Testis (tissue), 2 donors: ENCODE measurements at regions not wholly inside any gene's neighbourhood (a gene's known extent, or its start where the extent isn't known, plus 50 kb on each side); places are given as distances from the start of the nearest gene placed in this dataset.

Experiments
- DNase-seq: peaks from one replicate; pipeline ENCODE4 v3.0.0-alpha.2; 2019
- H3K27ac ChIP-seq, 2 donors: fragments of 200-600 bp; sonication (generic); one replicate each; pipeline ENCODE4 v1.5.1; 2019
- H3K27me3 ChIP-seq: fragments of 200-600 bp; sonication (generic); one replicate; pipeline ENCODE4 v1.5.1; 2019
- H3K36me3 ChIP-seq: fragments of 200-600 bp; sonication (generic); one replicate; pipeline ENCODE4 v1.5.1; 2017; ENCODE audit warnings: low read depth; ENCODE audit errors: missing control alignments
- H3K4me1 ChIP-seq: fragments of 200-600 bp; sonication (generic); one replicate; pipeline ENCODE4 v1.5.1; 2019
- H3K4me3 ChIP-seq, 2 donors: fragments of 200-600 bp; sonication (generic); one replicate each; pipeline ENCODE4 v1.5.1; 2017 to 2019
- H3K9me3 ChIP-seq: fragments of 200-600 bp; sonication (generic); one replicate; pipeline ENCODE4 v1.5.1; 2017
- POLR2A ChIP-seq: fragments of 450-650 bp; IDR thresholded peaks from one replicate; pipeline ENCODE4 v1.6.1; 2017; ENCODE audit warnings: antibody characterized with exemption, mild to moderate bottlenecking, moderate library complexity
- WGBS, 2 donors: methylation state at CpG; one replicate each; pipeline ENCODE4 v1.1.5; 2018; 5-methylcytosine and 5-hydroxymethylcytosine counted together
- intact Hi-C: fragments of 100-400 bp; cut with DNase I; formaldehyde crosslinking; loops from one replicate; pipeline ENCODE4 v1.15.1; 2023; ENCODE audit warnings: low total_unique reads
- TF ChIP-seq, protein P1 (sequence below), 3 experiments: fragments of 450-650 bp in 2 of 3; fragments of 200-600 bp in 1 of 3; sonication (generic) in 1 of 3; IDR thresholded peaks; one replicate each; pipeline ENCODE4 v1.5.1; 2016 to 2019; ENCODE audit warnings: antibody characterized with exemption in 3 of 3, mild to moderate bottlenecking in 2 of 3, moderate library complexity in 1 of 3

DNA sequence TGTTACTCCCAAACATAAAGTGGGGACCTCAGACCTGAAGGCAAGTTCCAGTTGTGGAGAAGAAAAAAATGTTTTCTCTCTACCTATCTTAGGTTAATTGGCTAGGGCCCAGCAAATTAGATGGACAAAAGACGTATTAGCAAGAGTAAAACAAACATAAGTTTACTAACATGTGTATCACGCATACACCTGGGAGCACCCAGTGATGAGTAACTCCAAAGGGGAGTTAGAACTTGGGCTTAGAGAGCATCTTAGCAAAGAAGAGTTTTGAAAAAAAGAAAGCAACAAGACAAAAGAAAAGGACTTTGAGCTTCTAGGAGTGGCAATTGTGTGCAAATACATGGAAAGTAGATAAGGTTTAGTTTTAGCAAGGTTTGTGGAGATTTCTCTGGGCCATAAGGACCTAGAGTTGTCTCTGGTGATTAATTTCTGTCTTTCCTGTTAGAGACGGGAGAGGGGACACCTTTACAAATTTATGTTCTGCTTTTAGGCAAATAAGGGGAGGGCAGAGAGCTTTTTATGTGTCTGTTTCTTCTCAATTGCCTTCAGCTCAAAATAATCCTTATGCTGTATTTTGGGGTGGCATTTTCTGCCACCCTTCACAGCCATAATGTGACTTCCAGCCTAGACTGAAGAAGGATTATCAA, 76.7 kb upstream of the PTGFRN start:
- Histone ChIP-seq H3K36me3 (no peaks in the 10 kb centered on the region), H3K27ac (no peak overlapping the region), H3K9me3 (no peaks in the 10 kb centered on the region), H3K4me3 (no peak overlapping the region), H3K27me3 (no peaks in the 10 kb centered on the region), H3K4me1 (no peaks in the 10 kb centered on the region)
- WGBS, 2 donors: 73 to 75% methylated on average over 3 of the region's 3 CpGs
- DNase-seq: no peak
- TF ChIP-seq POLR2A: no peak
- TF ChIP-seq, protein P1, sequence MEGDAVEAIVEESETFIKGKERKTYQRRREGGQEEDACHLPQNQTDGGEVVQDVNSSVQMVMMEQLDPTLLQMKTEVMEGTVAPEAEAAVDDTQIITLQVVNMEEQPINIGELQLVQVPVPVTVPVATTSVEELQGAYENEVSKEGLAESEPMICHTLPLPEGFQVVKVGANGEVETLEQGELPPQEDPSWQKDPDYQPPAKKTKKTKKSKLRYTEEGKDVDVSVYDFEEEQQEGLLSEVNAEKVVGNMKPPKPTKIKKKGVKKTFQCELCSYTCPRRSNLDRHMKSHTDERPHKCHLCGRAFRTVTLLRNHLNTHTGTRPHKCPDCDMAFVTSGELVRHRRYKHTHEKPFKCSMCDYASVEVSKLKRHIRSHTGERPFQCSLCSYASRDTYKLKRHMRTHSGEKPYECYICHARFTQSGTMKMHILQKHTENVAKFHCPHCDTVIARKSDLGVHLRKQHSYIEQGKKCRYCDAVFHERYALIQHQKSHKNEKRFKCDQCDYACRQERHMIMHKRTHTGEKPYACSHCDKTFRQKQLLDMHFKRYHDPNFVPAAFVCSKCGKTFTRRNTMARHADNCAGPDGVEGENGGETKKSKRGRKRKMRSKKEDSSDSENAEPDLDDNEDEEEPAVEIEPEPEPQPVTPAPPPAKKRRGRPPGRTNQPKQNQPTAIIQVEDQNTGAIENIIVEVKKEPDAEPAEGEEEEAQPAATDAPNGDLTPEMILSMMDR (IDR thresholded peaks at IDR 0.05): no peak
- intact Hi-C loops: no loop called here

DNA sequence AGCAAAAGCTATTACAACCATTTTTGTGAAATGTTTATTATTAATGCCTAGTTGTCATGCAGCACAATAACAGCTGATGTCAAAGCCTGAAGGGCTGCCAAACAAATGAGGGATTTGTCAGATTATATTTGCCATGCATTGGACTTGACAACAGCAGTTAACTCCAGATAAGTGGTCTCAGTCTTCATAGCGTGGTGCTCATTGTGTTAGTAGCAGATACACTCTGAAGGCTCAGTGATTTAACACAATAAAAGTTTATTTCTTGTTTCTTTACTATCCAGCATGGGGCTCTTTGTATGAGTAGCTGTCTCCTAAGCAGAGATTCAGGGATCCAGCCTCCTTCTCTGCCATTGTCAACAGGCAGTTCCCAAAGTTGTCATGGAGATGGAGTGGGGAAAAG, 76.0 kb upstream of the PTGFRN start:
- no peaks in the 10 kb centered on the region for H3K36me3 ChIP-seq
- H3K27ac ChIP-seq: no peak overlapping the region
- TF ChIP-seq, protein P1 (IDR thresholded peaks at IDR 0.05): no peak
- TF ChIP-seq POLR2A: no peak
- H3K9me3 ChIP-seq: no peaks in the 10 kb centered on the region
- intact Hi-C loops: no loop called here
- WGBS, 2 donors: 78 to 79% methylated on average over 1 of the region's 1 CpG
- no peak overlapping the region for H3K4me3 ChIP-seq
- no peaks in the 10 kb centered on the region for H3K4me1 ChIP-seq
- no peaks in the 10 kb centered on the region for H3K27me3 ChIP-seq
- DNase-seq: no peak

DNA sequence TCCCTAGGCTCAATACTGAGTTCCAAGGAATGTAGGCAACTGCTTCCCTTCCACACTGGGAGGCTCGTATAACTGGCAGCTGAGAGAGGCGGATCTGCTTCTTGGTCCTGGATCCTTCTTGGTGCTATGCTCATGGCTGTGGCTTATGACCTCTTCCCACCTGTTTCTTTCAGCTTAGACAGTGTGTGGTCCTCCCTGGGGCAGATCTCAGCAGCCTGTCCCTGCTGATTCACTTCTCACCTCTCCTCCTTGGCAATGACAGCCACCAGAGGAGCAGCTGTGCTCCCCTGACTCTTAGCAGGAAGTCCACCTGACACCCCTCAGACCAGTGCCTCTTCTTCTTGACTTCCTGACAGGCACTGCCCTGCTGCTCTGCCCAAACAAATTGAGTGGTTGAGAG, 75.1 kb upstream of the PTGFRN start:
- Histone ChIP-seq H3K9me3 (no peaks in the 10 kb centered on the region), H3K27ac (no peak overlapping the region), H3K27me3 (no peaks in the 10 kb centered on the region), H3K4me3 (no peak overlapping the region), H3K4me1 (no peaks in the 10 kb centered on the region), H3K36me3 (no peaks in the 10 kb centered on the region)
- intact Hi-C loops: no loop called here
- TF ChIP-seq, protein P1 (IDR thresholded peaks at IDR 0.05): no peak
- TF ChIP-seq POLR2A: no peak
- DNase-seq: no peak
- WGBS, 2 donors: 90 to 92% methylated on average over 2 of the region's 2 CpGs

DNA sequence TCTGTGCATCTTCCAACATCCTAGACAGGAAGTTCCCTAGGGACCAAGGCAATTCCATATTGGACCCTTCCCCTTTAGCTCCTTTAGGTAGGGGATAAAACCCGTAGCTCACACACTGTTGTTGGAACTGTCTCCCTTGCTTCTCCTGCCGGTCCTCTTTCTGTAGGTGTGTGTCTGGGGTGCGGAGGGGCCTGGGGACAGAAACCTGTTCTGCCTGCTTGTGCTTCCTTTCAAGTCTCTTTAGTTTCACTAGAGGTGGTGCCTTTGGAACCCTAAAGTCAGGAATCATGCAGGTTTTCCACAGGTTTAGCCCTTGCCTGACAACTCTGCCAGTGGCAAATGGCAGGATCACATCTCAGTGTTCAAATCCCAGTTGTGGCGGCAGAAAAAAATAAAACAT, 74.6 kb upstream of the PTGFRN start:
- Histone ChIP-seq H3K4me3 (no peak overlapping the region), H3K27me3 (no peaks in the 10 kb centered on the region), H3K36me3 (no peaks in the 10 kb centered on the region), H3K4me1 (no peaks in the 10 kb centered on the region), H3K27ac (no peak overlapping the region), H3K9me3 (no peaks in the 10 kb centered on the region)
- TF ChIP-seq, protein P1 (IDR thresholded peaks at IDR 0.05): no peak
- TF ChIP-seq POLR2A: no peak
- WGBS, 2 donors: 95 to 98% methylated on average over 4 of the region's 4 CpGs
- DNase-seq: no peak
- intact Hi-C loops: no loop called here

DNA sequence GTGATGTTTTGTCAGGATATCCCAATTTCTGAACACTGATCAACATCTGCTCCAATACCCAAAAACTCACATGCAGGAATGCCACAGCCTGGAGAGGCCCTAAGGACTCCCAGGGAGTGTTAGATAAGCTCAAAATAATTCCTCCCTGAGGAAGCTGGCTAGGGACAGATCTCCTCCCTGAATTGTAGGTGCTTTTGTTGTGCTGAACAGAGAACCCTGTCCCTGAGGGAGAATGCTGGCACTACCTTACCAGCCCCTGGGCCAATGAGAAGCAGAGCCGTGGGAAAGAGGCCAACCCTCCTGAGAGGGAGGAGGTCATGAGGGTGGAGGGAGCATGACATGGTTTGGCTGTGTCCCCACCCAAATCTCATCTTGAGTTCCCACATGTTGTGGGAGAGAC, 73.6 kb upstream of the PTGFRN start:
- Histone ChIP-seq H3K4me3 (no peak overlapping the region), H3K9me3 (no peaks in the 10 kb centered on the region), H3K36me3 (no peaks in the 10 kb centered on the region), H3K27ac (no peak overlapping the region), H3K27me3 (no peaks in the 10 kb centered on the region), H3K4me1 (no peaks in the 10 kb centered on the region)
- no peak for DNase-seq
- no peak for TF ChIP-seq POLR2A
- TF ChIP-seq, protein P1 (IDR thresholded peaks at IDR 0.05): no peak
- intact Hi-C loops: no loop called here
- 83 to 96% methylated on average over 1 of the region's 1 CpG for WGBS, 2 donors
